ENCODE measurements at regions not wholly inside any gene's neighbourhood (a gene's known extent, or its start where the extent isn't known, plus 50 kb on each side); places are given as distances from the start of the nearest gene placed in this dataset.

- no peak for TF ChIP-seq POLR2A (IDR thresholded peaks at IDR 0.05)
- TF ChIP-seq CTCF (IDR thresholded peaks at IDR 0.05): no peak
Measured at GRCh38 chr13:36619535-36619934, 54.3 kb upstream of the SERTM1 start.

All from uterus (tissue), 2 donors.